Liver (tissue), 8 donors: ENCODE measurements at regions not wholly inside any gene's neighbourhood (a gene's known extent, or its start where the extent isn't known, plus 50 kb on each side); places are given as distances from the start of the nearest gene placed in this dataset.

Experiments
- DNase-seq: peaks from one replicate; pipeline ENCODE4 v3.0.0-alpha.2; 2017; ENCODE audit warnings: low spot score
- H3K27ac ChIP-seq, 2 donors: one replicate each; pipeline ENCODE4 v1.7.0; 2013; ENCODE audit warnings: inconsistent platforms in 2 of 2, low read length in 2 of 2, control low read depth in 1 of 2, low read depth in 1 of 2, mild to moderate bottlenecking in 1 of 2
- H3K27me3 ChIP-seq, 4 donors: one replicate each; pipeline versions ENCODE4 v1.6.1 to v1.7.0; 2013; ENCODE audit warnings: low read length in 3 of 4, inconsistent platforms in 1 of 4, mild to moderate bottlenecking in 1 of 4, moderate library complexity in 1 of 4; ENCODE audit not compliant: control insufficient read depth in 4 of 4, insufficient read depth in 4 of 4
- H3K36me3 ChIP-seq, 4 donors: one replicate each; pipeline versions ENCODE4 v1.6.1 to v1.7.0; 2013; ENCODE audit warnings: low read length in 3 of 4, mild to moderate bottlenecking in 3 of 4, low read depth in 1 of 4, moderate library complexity in 1 of 4; ENCODE audit not compliant: control insufficient read depth in 4 of 4, insufficient read depth in 3 of 4
- H3K4me1 ChIP-seq, 4 donors: one replicate each; pipeline versions ENCODE4 v1.6.1 to v1.7.0; 2013; ENCODE audit warnings: low read length in 3 of 4, mild to moderate bottlenecking in 3 of 4, moderate library complexity in 1 of 4; ENCODE audit not compliant: control insufficient read depth in 4 of 4, insufficient read depth in 4 of 4
- H3K4me3 ChIP-seq, 3 donors: one replicate each; pipeline versions ENCODE4 v1.6.1 to v1.7.0; 2013; ENCODE audit warnings: low read length in 3 of 3, control low read depth in 1 of 3, low read depth in 1 of 3, mild to moderate bottlenecking in 1 of 3
- H3K9ac ChIP-seq, 2 donors: one replicate each; pipeline ENCODE4 v1.7.0; 2013; ENCODE audit warnings: low read length in 2 of 2, mild to moderate bottlenecking in 2 of 2, moderate library complexity in 2 of 2, control low read depth in 1 of 2, low read depth in 1 of 2
- H3K9me3 ChIP-seq, 4 donors: one replicate each; pipeline versions ENCODE4 v1.6.1 to v1.7.0; 2013; ENCODE audit warnings: low read length in 3 of 4; ENCODE audit not compliant: control insufficient read depth in 4 of 4
- EGR1 ChIP-seq, 2 donors: IDR thresholded peaks; 2 replicates each; pipeline ENCODE4 v1.6.1; 2016 to 2018; ENCODE audit warnings: antibody characterized with exemption in 2 of 2, low read depth in 2 of 2
- FOXA1 ChIP-seq: IDR thresholded peaks from 2 replicates; pipeline ENCODE4 v1.6.1; 2016; ENCODE audit warnings: antibody characterized with exemption
- FOXA2 ChIP-seq: IDR thresholded peaks from 2 replicates; pipeline ENCODE4 v1.6.1; 2016; ENCODE audit warnings: antibody characterized with exemption
- GABPA ChIP-seq, 2 donors: IDR thresholded peaks in 1 of 2; conservative IDR thresholded peaks in 1 of 2; 2 replicates each; pipeline ENCODE4 v1.6.1; 2016; ENCODE audit warnings: antibody characterized with exemption in 2 of 2, mild to moderate bottlenecking in 1 of 2, moderate library complexity in 1 of 2
- HNF4A ChIP-seq, 2 donors: conservative IDR thresholded peaks; 2 replicates each; pipeline ENCODE4 v1.6.1; 2016; ENCODE audit warnings: antibody characterized with exemption in 2 of 2, mild to moderate bottlenecking in 2 of 2
- HNF4G ChIP-seq: IDR thresholded peaks from 2 replicates; pipeline ENCODE4 v1.6.1; 2016; ENCODE audit warnings: antibody characterized with exemption
- JUND ChIP-seq, 2 donors: IDR thresholded peaks; 2 replicates each; pipeline ENCODE4 v1.6.1; 2016; ENCODE audit warnings: antibody characterized with exemption in 2 of 2
- NR2F2 ChIP-seq: IDR thresholded peaks from 2 replicates; pipeline ENCODE4 v1.6.1; 2016; ENCODE audit warnings: antibody characterized with exemption
- RAD21 ChIP-seq, 2 donors: IDR thresholded peaks; 2 replicates each; pipeline ENCODE4 v1.6.1; 2016; ENCODE audit warnings: antibody characterized with exemption in 2 of 2, mild to moderate bottlenecking in 2 of 2
- RXRA ChIP-seq, 2 donors: IDR thresholded peaks; 2 replicates each; pipeline ENCODE4 v1.6.1; 2017 to 2018; ENCODE audit warnings: antibody characterized with exemption in 2 of 2, mild to moderate bottlenecking in 1 of 2
- SP1 ChIP-seq: IDR thresholded peaks from 2 replicates; pipeline ENCODE4 v1.6.1; 2018; ENCODE audit warnings: antibody characterized with exemption, mild to moderate bottlenecking
- TAF1 ChIP-seq: conservative IDR thresholded peaks from 2 replicates; pipeline ENCODE4 v1.6.1; 2016; ENCODE audit warnings: antibody characterized with exemption, mild to moderate bottlenecking
- YY1 ChIP-seq: IDR thresholded peaks from 2 replicates; pipeline ENCODE4 v1.6.1; 2016; ENCODE audit warnings: antibody characterized with exemption, mild to moderate bottlenecking
- WGBS: extraction: QIAGEN DNeasy Blood & Tissue Kit; methylation state at CpG from one replicate; pipeline ENCODE4 v1.1.7; 2013; 5-methylcytosine and 5-hydroxymethylcytosine counted together
- TF ChIP-seq, protein P1 (sequence below): IDR thresholded peaks from 2 replicates; pipeline ENCODE4 v1.6.1; 2016; ENCODE audit warnings: antibody characterized with exemption, mild to moderate bottlenecking
- TF ChIP-seq, protein P2 (sequence below): IDR thresholded peaks from 2 replicates; pipeline ENCODE4 v1.6.1; 2016; ENCODE audit warnings: antibody characterized with exemption
- TF ChIP-seq, protein P3 (sequence below): IDR thresholded peaks from 2 replicates; pipeline ENCODE4 v1.6.1; 2016; ENCODE audit warnings: antibody characterized with exemption
- TF ChIP-seq, protein P4 (sequence below): fragments of 150-350 bp; IDR thresholded peaks from 2 replicates; pipeline ENCODE4 v1.5.1; 2017; ENCODE audit warnings: improper control_type of control experiment, low read depth, low read length; ENCODE audit not compliant: missing input control
- TF ChIP-seq, protein P5 (sequence below): IDR thresholded peaks from 2 replicates; pipeline ENCODE4 v1.6.1; 2016; ENCODE audit warnings: antibody characterized with exemption
- donor health status: healthy.
- donor health status: healthy.
- donor health status: healthy.
- donor health status: healthy.
- donor health status: healthy.

DNA sequence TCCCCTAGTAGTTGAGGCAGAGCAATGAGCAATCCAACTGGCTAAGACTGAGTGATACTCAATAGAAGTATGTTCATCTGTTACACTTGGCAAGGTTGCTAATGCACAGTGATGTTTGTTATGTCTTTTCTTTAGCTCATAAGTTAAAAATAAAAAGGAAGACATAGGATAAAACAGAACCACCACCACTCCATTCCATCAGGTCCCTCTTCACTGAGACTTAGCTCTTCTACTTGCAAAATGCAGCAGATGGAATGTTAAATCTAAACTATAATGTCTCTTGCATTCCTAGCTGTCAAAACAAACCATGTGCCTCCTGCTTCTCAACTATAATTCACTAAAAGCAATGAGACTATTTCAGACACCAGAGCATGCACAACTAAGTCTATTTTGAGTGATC is 265.6 kb upstream of the UBE2E2 start:
- TF ChIP-seq FOXA2 (no peak), SP1 (no peak), HNF4A (conservative IDR thresholded peaks at IDR 0.05) (no peak), NR2F2 (no peak), GABPA (IDR thresholded peaks at IDR 0.05 in 1 of 2, conservative IDR thresholded peaks at IDR 0.05 in 1 of 2) (no peak), FOXA1 (no peak), JUND (IDR thresholded peaks at IDR 0.05) (no peak), HNF4G (no peak), YY1 (no peak), RAD21 (IDR thresholded peaks at IDR 0.05) (no peak), EGR1 (IDR thresholded peaks at IDR 0.05; ENCODE audit: low read depth in 2 of 2) (no peak), RXRA (IDR thresholded peaks at IDR 0.05) (no peak), TAF1 (no peak)
- TF ChIP-seq, protein P1, sequence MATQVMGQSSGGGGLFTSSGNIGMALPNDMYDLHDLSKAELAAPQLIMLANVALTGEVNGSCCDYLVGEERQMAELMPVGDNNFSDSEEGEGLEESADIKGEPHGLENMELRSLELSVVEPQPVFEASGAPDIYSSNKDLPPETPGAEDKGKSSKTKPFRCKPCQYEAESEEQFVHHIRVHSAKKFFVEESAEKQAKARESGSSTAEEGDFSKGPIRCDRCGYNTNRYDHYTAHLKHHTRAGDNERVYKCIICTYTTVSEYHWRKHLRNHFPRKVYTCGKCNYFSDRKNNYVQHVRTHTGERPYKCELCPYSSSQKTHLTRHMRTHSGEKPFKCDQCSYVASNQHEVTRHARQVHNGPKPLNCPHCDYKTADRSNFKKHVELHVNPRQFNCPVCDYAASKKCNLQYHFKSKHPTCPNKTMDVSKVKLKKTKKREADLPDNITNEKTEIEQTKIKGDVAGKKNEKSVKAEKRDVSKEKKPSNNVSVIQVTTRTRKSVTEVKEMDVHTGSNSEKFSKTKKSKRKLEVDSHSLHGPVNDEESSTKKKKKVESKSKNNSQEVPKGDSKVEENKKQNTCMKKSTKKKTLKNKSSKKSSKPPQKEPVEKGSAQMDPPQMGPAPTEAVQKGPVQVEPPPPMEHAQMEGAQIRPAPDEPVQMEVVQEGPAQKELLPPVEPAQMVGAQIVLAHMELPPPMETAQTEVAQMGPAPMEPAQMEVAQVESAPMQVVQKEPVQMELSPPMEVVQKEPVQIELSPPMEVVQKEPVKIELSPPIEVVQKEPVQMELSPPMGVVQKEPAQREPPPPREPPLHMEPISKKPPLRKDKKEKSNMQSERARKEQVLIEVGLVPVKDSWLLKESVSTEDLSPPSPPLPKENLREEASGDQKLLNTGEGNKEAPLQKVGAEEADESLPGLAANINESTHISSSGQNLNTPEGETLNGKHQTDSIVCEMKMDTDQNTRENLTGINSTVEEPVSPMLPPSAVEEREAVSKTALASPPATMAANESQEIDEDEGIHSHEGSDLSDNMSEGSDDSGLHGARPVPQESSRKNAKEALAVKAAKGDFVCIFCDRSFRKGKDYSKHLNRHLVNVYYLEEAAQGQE: no peak
- TF ChIP-seq, protein P2, sequence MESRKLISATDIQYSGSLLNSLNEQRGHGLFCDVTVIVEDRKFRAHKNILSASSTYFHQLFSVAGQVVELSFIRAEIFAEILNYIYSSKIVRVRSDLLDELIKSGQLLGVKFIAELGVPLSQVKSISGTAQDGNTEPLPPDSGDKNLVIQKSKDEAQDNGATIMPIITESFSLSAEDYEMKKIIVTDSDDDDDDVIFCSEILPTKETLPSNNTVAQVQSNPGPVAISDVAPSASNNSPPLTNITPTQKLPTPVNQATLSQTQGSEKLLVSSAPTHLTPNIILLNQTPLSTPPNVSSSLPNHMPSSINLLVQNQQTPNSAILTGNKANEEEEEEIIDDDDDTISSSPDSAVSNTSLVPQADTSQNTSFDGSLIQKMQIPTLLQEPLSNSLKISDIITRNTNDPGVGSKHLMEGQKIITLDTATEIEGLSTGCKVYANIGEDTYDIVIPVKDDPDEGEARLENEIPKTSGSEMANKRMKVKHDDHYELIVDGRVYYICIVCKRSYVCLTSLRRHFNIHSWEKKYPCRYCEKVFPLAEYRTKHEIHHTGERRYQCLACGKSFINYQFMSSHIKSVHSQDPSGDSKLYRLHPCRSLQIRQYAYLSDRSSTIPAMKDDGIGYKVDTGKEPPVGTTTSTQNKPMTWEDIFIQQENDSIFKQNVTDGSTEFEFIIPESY: no peak
- TF ChIP-seq, protein P3, sequence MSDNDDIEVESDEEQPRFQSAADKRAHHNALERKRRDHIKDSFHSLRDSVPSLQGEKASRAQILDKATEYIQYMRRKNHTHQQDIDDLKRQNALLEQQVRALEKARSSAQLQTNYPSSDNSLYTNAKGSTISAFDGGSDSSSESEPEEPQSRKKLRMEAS: no peak
- TF ChIP-seq, protein P4, sequence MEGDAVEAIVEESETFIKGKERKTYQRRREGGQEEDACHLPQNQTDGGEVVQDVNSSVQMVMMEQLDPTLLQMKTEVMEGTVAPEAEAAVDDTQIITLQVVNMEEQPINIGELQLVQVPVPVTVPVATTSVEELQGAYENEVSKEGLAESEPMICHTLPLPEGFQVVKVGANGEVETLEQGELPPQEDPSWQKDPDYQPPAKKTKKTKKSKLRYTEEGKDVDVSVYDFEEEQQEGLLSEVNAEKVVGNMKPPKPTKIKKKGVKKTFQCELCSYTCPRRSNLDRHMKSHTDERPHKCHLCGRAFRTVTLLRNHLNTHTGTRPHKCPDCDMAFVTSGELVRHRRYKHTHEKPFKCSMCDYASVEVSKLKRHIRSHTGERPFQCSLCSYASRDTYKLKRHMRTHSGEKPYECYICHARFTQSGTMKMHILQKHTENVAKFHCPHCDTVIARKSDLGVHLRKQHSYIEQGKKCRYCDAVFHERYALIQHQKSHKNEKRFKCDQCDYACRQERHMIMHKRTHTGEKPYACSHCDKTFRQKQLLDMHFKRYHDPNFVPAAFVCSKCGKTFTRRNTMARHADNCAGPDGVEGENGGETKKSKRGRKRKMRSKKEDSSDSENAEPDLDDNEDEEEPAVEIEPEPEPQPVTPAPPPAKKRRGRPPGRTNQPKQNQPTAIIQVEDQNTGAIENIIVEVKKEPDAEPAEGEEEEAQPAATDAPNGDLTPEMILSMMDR: no peak
- TF ChIP-seq, protein P5, sequence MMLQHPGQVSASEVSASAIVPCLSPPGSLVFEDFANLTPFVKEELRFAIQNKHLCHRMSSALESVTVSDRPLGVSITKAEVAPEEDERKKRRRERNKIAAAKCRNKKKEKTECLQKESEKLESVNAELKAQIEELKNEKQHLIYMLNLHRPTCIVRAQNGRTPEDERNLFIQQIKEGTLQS: no peak
- Histone ChIP-seq H3K27me3 (no peaks in the 10 kb centered on the region), H3K4me1 (no peaks in the 10 kb centered on the region), H3K9me3 (no peaks in the 10 kb centered on the region), H3K4me3 (no peak overlapping the region), H3K36me3 (no peaks in the 10 kb centered on the region), H3K9ac (no peak overlapping the region), H3K27ac (no peak overlapping the region)
- no peak for DNase-seq

DNA sequence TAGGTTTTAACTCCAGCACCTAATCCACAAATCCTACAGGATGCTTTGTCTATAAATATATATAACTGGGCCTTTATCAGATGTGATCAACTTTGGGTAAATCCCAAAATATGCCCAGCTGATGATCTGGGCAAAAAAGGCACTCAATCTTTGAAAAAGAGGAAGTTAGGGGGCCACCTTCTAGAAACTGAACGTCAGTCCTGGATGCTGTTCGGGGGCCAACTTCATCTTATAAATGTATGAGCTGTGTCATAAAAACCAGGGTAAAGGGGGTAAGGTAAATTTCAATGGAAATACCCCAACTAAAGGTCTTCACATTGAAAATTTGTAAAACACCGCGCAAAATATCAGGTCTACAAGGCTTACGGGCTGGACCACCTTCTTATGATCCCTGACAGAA is 264.4 kb upstream of the UBE2E2 start:
- WGBS: 88% methylated on average over 5 of the region's 5 CpGs
- Histone ChIP-seq H3K27me3 (no peaks in the 10 kb centered on the region), H3K9me3 (no peaks in the 10 kb centered on the region), H3K9ac (no peak overlapping the region), H3K4me3 (no peak overlapping the region), H3K27ac (no peak overlapping the region), H3K4me1 (no peaks in the 10 kb centered on the region), H3K36me3 (no peaks in the 10 kb centered on the region)
- TF ChIP-seq, protein P3: no peak
- TF ChIP-seq YY1 (no peak), NR2F2 (no peak)
- DNase-seq: no peak
